ENCODE measurements at regions not wholly inside any gene's neighbourhood (a gene's known extent, or its start where the extent isn't known, plus 50 kb on each side); places are given as distances from the start of the nearest gene placed in this dataset.

DNA sequence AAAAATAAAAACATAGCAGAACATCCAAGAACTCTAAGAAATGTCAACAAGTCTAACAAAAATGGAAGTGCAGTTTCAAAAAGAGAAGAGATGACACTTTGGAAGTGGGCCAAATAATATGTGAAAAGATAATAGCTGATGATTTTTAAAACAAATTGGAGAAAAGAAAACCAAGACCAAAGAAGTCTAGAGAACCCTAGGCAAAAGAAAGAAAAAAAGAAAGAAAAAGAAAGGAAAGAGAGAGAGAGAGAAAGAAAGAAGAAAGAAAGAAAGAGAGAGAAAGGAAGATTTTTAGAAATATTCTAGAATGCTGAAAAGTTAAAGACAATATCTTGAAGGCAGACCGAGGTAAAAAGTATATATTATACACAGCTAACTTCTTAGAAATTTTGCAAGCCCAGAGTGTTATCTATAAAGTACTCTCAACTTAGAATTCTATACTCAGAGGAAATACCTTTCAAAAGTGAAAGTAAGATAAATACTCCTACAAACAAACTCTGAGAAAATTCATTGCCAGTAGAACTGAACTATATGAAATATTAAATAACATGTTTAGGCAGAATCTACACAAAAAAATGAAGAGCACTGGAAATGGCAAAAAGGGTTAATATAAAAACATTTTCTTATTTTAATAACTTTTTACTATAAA lies 138.7 kb upstream of the SMIM30 start:
- Histone ChIP-seq H3K4me3 (ENCODE audit: low read depth, low read length) (no peak overlapping the region), H3K27me3 (ENCODE audit: control insufficient read depth, insufficient read depth, low read length) (no peaks in the 10 kb centered on the region), H3K36me3 (ENCODE audit: control insufficient read depth, insufficient read depth, low read length) (no peaks in the 10 kb centered on the region)
- DNase-seq (ENCODE audit: low read depth): no peak
- FAIRE-seq: no peak
- TF ChIP-seq, protein P1, sequence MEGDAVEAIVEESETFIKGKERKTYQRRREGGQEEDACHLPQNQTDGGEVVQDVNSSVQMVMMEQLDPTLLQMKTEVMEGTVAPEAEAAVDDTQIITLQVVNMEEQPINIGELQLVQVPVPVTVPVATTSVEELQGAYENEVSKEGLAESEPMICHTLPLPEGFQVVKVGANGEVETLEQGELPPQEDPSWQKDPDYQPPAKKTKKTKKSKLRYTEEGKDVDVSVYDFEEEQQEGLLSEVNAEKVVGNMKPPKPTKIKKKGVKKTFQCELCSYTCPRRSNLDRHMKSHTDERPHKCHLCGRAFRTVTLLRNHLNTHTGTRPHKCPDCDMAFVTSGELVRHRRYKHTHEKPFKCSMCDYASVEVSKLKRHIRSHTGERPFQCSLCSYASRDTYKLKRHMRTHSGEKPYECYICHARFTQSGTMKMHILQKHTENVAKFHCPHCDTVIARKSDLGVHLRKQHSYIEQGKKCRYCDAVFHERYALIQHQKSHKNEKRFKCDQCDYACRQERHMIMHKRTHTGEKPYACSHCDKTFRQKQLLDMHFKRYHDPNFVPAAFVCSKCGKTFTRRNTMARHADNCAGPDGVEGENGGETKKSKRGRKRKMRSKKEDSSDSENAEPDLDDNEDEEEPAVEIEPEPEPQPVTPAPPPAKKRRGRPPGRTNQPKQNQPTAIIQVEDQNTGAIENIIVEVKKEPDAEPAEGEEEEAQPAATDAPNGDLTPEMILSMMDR (IDR thresholded peaks at IDR 0.05; ENCODE audit: insufficient read depth, low read length, severe bottlenecking): no peak

DNA sequence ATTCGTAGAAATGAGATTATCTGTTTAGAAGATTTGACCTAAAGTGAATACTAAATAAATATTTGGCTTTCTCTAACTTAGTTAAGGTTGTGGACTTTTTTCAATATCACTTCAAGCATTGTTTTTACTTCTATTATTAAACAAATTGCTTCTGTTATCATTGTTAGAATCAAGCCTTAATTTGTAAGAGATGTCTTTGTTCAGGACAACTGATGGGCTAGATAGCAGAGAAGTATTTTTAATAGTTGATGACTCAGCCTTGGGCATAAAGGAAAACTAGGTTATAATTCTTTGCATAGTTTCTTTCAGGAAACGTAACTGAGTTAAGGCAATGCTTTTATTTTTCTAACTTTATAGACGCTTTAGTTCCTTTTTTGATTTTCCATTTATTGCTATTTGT lies 128.8 kb upstream of the SMIM30 start:
- Histone ChIP-seq H3K36me3 (ENCODE audit: control insufficient read depth, insufficient read depth, low read length) (no peaks in the 10 kb centered on the region), H3K27me3 (ENCODE audit: control insufficient read depth, insufficient read depth, low read length) (no peaks in the 10 kb centered on the region), H3K4me3 (ENCODE audit: low read depth, low read length) (no peak overlapping the region)
- no peak for DNase-seq (ENCODE audit: low read depth)
- TF ChIP-seq, protein P1 (IDR thresholded peaks at IDR 0.05; ENCODE audit: insufficient read depth, low read length, severe bottlenecking): no peak
- no peak for FAIRE-seq

DNA sequence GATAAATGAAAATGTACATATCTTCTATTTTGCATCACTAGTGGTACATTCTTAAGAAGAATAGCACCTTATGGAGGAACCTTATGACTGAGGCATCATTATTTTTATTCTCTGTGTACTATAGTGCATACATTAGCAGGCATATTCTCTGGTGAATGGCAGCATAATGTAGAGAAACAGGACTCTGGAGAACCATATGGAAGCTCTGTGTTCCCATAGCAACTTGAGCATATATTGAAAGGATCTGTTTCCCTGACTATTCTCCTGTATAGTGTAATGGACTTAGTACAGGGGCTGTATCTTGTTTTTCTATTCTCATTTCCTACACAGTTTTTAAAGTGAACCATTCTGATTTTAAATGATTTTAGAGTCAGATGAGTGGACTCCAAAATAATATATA lies 128.4 kb upstream of the SMIM30 start:
- Histone ChIP-seq H3K27me3 (ENCODE audit: control insufficient read depth, insufficient read depth, low read length) (no peaks in the 10 kb centered on the region), H3K4me3 (ENCODE audit: low read depth, low read length) (no peak overlapping the region), H3K36me3 (ENCODE audit: control insufficient read depth, insufficient read depth, low read length) (no peaks in the 10 kb centered on the region)
- DNase-seq (ENCODE audit: low read depth): no peak
- no peak for FAIRE-seq
- TF ChIP-seq, protein P1 (IDR thresholded peaks at IDR 0.05; ENCODE audit: insufficient read depth, low read length, severe bottlenecking): no peak

DNA sequence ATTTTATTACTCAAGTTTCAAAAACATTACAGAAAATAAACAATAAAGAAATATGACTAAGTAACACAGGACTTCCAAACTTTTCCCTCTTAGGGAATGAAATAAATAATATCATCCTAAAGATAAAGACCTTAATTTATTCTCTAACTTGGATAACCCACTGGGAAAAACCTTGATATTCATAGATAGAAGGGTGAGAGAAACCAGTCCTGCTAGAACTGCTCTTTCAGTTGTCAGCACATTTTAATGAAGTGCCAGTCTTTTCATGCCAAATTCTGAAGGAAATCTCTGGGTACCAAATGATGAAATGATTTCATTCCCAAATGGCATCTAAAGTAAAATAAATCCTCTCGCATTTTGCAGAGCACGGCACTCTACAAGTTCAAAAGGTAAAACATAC lies 114.5 kb upstream of the SMIM30 start:
- no peak for FAIRE-seq
- H3K4me3 ChIP-seq (ENCODE audit: low read depth, low read length): no peak overlapping the region
- H3K27me3 ChIP-seq (ENCODE audit: control insufficient read depth, insufficient read depth, low read length): no peaks in the 10 kb centered on the region
- TF ChIP-seq, protein P1 (IDR thresholded peaks at IDR 0.05; ENCODE audit: insufficient read depth, low read length, severe bottlenecking): no peak
- H3K36me3 ChIP-seq (ENCODE audit: control insufficient read depth, insufficient read depth, low read length): no peaks in the 10 kb centered on the region
- DNase-seq (ENCODE audit: low read depth): no peak

DNA sequence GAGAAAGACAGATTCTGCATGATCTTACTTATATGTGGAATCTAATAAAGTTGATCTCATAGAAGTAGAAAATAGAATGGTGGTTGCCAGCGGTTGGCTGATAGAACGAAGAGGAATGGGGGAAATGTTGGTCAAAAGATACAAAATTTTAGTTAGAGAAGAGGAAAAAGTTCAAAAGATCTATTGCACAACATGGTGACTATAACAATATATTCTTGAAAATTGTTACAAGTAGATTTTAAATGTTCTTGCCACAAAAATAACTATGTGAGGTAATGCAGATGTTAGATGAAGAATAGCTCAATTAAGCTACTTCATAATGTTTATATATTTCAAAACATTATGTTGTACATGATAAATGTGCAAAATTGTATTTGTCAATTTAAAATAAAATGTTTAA lies 112.3 kb upstream of the SMIM30 start:
- no peak for FAIRE-seq

More for the DNA sequence above, 112.3 kb upstream of the SMIM30 start:
- DNase-seq (ENCODE audit: low read depth): no peak
- Histone ChIP-seq H3K4me3 (ENCODE audit: low read depth, low read length) (no peak overlapping the region), H3K27me3 (ENCODE audit: control insufficient read depth, insufficient read depth, low read length) (no peaks in the 10 kb centered on the region), H3K36me3 (ENCODE audit: control insufficient read depth, insufficient read depth, low read length) (no peaks in the 10 kb centered on the region)
- TF ChIP-seq, protein P1 (IDR thresholded peaks at IDR 0.05; ENCODE audit: insufficient read depth, low read length, severe bottlenecking): no peak
